ENCODE measurements at regions not wholly inside any gene's neighbourhood (a gene's known extent, or its start where the extent isn't known, plus 50 kb on each side); places are given as distances from the start of the nearest gene placed in this dataset.
"Not testable (repeated sequence)": the region's sequence is repeated elsewhere in the genome, so short reads cannot be mapped to it uniquely, and the experiment has no call there.

GRCh38 chr6:118719351-118720124, 68.1 kb upstream of the CEP85L start:
- DNase-seq (ENCODE audit: low spot score) (no peak), ATAC-seq (no peak)

- DNase-seq (ENCODE audit: low spot score) (no peak), ATAC-seq (no peak)
These were observed 67.5 kb upstream of the CEP85L start for GRCh38 chr6:118718903-118719302.

- ATAC-seq (no peak), DNase-seq (ENCODE audit: low spot score) (no peak)
These were observed 66.9 kb upstream of the CEP85L start for GRCh38 chr6:118718297-118718696.

GRCh38 chr6:118717106-118717505, 65.7 kb upstream of the CEP85L start:
- ATAC-seq (no peak), DNase-seq (ENCODE audit: low spot score) (no peak)

- ATAC-seq; DNase-seq (ENCODE audit: low spot score): not testable (repeated sequence)
These were observed 64.5 kb upstream of the CEP85L start for GRCh38 chr6:118715907-118716306.

- DNase-seq (ENCODE audit: low spot score) (no peak), ATAC-seq (no peak)
These were observed 64.0 kb upstream of the CEP85L start for GRCh38 chr6:118715376-118715775.

- DNase-seq (ENCODE audit: low spot score) = no peak
- ATAC-seq = no peak
These were observed 63.4 kb upstream of the CEP85L start for GRCh38 chr6:118714756-118715155.

GRCh38 chr6:118712969-118713368, 61.6 kb upstream of the CEP85L start:
- ATAC-seq = no peak
- no peak for DNase-seq (ENCODE audit: low spot score)

GRCh38 chr6:118710616-118711015, 59.2 kb upstream of the CEP85L start:
- DNase-seq (ENCODE audit: low spot score) (no peak), ATAC-seq (no peak)

- no peak for DNase-seq (ENCODE audit: low spot score)
- no peak for ATAC-seq
These were observed 58.5 kb upstream of the CEP85L start for GRCh38 chr6:118709859-118710350.

- ATAC-seq = no peak
These were observed 57.4 kb upstream of the CEP85L start for GRCh38 chr6:118708744-118709143.

GRCh38 chr6:118708055-118708454, 56.7 kb upstream of the CEP85L start:
- DNase-seq (ENCODE audit: low spot score) (no peak), ATAC-seq (no peak)

More at GRCh38 chr6:118708744-118709143, 57.4 kb upstream of the CEP85L start:
- no peak for DNase-seq (ENCODE audit: low spot score)

- no peak for ATAC-seq
These were observed 55.3 kb upstream of the CEP85L start for GRCh38 chr6:118706702-118707101.

GRCh38 chr6:118705544-118706491, 54.4 kb upstream of the CEP85L start:
- ATAC-seq (no peak), DNase-seq (ENCODE audit: low spot score) (no peak)

More at GRCh38 chr6:118706702-118707101, 55.3 kb upstream of the CEP85L start:
- no peak for DNase-seq (ENCODE audit: low spot score)

- DNase-seq (ENCODE audit: low spot score) = no peak
- no peak for ATAC-seq
These were observed 53.5 kb upstream of the CEP85L start for GRCh38 chr6:118704915-118705314.

GRCh38 chr6:118701260-118701659, 49.9 kb upstream of the CEP85L start:
- not testable (repeated sequence) for DNase-seq (ENCODE audit: low spot score); ATAC-seq

Data from left lobe of liver (tissue), 2 donors.